ENCODE measurements at regions not wholly inside any gene's neighbourhood (a gene's known extent, or its start where the extent isn't known, plus 50 kb on each side); places are given as distances from the start of the nearest gene placed in this dataset.
"Not testable (repeated sequence)": the region's sequence is repeated elsewhere in the genome, so short reads cannot be mapped to it uniquely, and the experiment has no call there.

GRCh38 chr14:24744641-24745040 is 110.7 kb upstream of the GZMB start:
- no peak for DNase-seq

GRCh38 chr14:24741871-24742270 is 107.9 kb upstream of the GZMB start:
- no peak for DNase-seq

- DNase-seq = no peak
Observed at GRCh38 chr14:24735984-24736630, 102.1 kb upstream of the GZMB start.

- DNase-seq = no peak
Observed at GRCh38 chr14:24734917-24735500, 101.0 kb upstream of the GZMB start.

GRCh38 chr14:24726480-24726879 is 92.5 kb upstream of the GZMB start:
- DNase-seq = no peak

- no peak for DNase-seq
Observed at GRCh38 chr14:24725311-24725710, 91.3 kb upstream of the GZMB start.

GRCh38 chr14:24721775-24722174 is 87.8 kb upstream of the GZMB start:
- DNase-seq = no peak

GRCh38 chr14:24715239-24715638 is 81.2 kb upstream of the GZMB start:
- DNase-seq = no peak

GRCh38 chr14:24713404-24713803 is 79.4 kb upstream of the GZMB start:
- no peak for DNase-seq

- no peak for DNase-seq
Observed at GRCh38 chr14:24712909-24713308, 78.9 kb upstream of the GZMB start.

GRCh38 chr14:24712374-24712773 is 78.4 kb upstream of the GZMB start:
- no peak for DNase-seq

- DNase-seq = peak; percentile 57
Observed at GRCh38 chr14:24710403-24711112, 76.6 kb upstream of the GZMB start.

- no peak for DNase-seq
Observed at GRCh38 chr14:24708684-24709083, 74.7 kb upstream of the GZMB start.

GRCh38 chr14:24706351-24706750 is 72.4 kb upstream of the GZMB start:
- no peak for DNase-seq

- no peak for DNase-seq
Observed at GRCh38 chr14:24705840-24706239, 71.8 kb upstream of the GZMB start.

GRCh38 chr14:24701062-24701461 is 67.1 kb upstream of the GZMB start:
- no peak for DNase-seq

GRCh38 chr14:24700511-24700910 is 66.5 kb upstream of the GZMB start:
- DNase-seq = no peak

GRCh38 chr14:24699052-24699451 is 65.1 kb upstream of the GZMB start:
- DNase-seq = no peak

GRCh38 chr14:24696280-24696920 is 62.4 kb upstream of the GZMB start:
- not testable (repeated sequence) for DNase-seq

GRCh38 chr14:24695265-24696241 is 61.6 kb upstream of the GZMB start:
- DNase-seq = no peak

- DNase-seq = no peak
Observed at GRCh38 chr14:24694680-24695079, 60.7 kb upstream of the GZMB start.

GRCh38 chr14:24693983-24694382 is 60.0 kb upstream of the GZMB start:
- DNase-seq = no peak

- no peak for DNase-seq
Observed at GRCh38 chr14:24693353-24693737, 59.4 kb upstream of the GZMB start.

All from activated CD8-positive, alpha-beta memory T cell treated with anti-CD3 and anti-CD28 coated beads, Interleukin-2, amount 50 U/mL, for 4 hours (primary cell).